GM23338 (cell line): ENCODE measurements at regions not wholly inside any gene's neighbourhood (a gene's known extent, or its start where the extent isn't known, plus 50 kb on each side); places are given as distances from the start of the nearest gene placed in this dataset.

Source experiments
- ATAC-seq: fragments of 200-7000 bp; cut with Tn5 transposase; 3 replicates; pipeline ENCODE4 v1.9.1; 2020
- DNase-seq: peaks from one replicate; pipeline ENCODE4 v3.0.0-alpha.2; 2015; ENCODE audit warnings: low spot score
- H2AFZ ChIP-seq: fragments of 200-600 bp; sonication (generic); 2 replicates; pipeline ENCODE4 v1.8.0; 2016; ENCODE audit warnings: antibody characterized with exemption, mild to moderate bottlenecking, moderate library complexity
- H3F3A ChIP-seq: fragments of 200-600 bp; sonication (generic); replicated peaks from 2 replicates; pipeline ENCODE4 v1.8.0; 2017; ENCODE audit warnings: antibody characterized with exemption, mixed run types, low read depth
- H3K27ac ChIP-seq: fragments of 200-600 bp; sonication (generic); 2 replicates; pipeline ENCODE4 v1.6.1; 2016; ENCODE audit warnings: low read depth
- H3K27me3 ChIP-seq: fragments of 200-600 bp; sonication (generic); 2 replicates; pipeline ENCODE4 v1.8.0; 2016; ENCODE audit warnings: mild to moderate bottlenecking, mixed run types, moderate library complexity; ENCODE audit not compliant: insufficient read depth
- H3K36me3 ChIP-seq: fragments of 200-600 bp; sonication (generic); 2 replicates; pipeline ENCODE4 v1.8.0; 2016; ENCODE audit warnings: mild to moderate bottlenecking; ENCODE audit not compliant: insufficient read depth
- H3K4me1 ChIP-seq: fragments of 200-600 bp; sonication (generic); 2 replicates; pipeline ENCODE4 v1.8.0; 2016; ENCODE audit warnings: mild to moderate bottlenecking, moderate library complexity; ENCODE audit not compliant: insufficient read depth
- H3K4me2 ChIP-seq: fragments of 200-600 bp; sonication (generic); 2 replicates; pipeline ENCODE4 v1.7.1; 2017; ENCODE audit warnings: mixed run types
- H3K4me3 ChIP-seq: fragments of 200-600 bp; sonication (generic); 2 replicates; pipeline ENCODE4 v1.6.1; 2016; ENCODE audit warnings: mixed run types
- H3K79me2 ChIP-seq: fragments of 200-600 bp; sonication (generic); replicated peaks from 2 replicates; pipeline ENCODE4 v1.8.0; 2017; ENCODE audit warnings: mild to moderate bottlenecking; ENCODE audit not compliant: insufficient read depth
- H3K9me2 ChIP-seq: fragments of 200-600 bp; sonication (generic); 2 replicates; pipeline ENCODE4 v1.8.0; 2017; ENCODE audit not compliant: insufficient read depth
- H4K20me1 ChIP-seq: fragments of 200-600 bp; sonication (generic); replicated peaks from 2 replicates; pipeline ENCODE4 v1.8.0; 2017; ENCODE audit warnings: mild to moderate bottlenecking; ENCODE audit not compliant: insufficient read depth
- H3K27ac Mint-ChIP-seq: 2 replicates; pipeline ENCODE4 v1.8.0; 2020; ENCODE audit warnings: inconsistent platforms, mild to moderate bottlenecking, moderate library complexity, mixed read lengths
- H3K27me3 Mint-ChIP-seq: 3 replicates; pipeline ENCODE4 v1.8.0; 2022; ENCODE audit warnings: low read depth, mild to moderate bottlenecking, moderate library complexity, mixed read lengths, inconsistent platforms; ENCODE audit not compliant: insufficient read depth, poor library complexity
- H3K36me3 Mint-ChIP-seq: 3 replicates; pipeline ENCODE4 v1.8.0; 2021; ENCODE audit warnings: low read depth, mild to moderate bottlenecking, inconsistent platforms, moderate library complexity, mixed read lengths
- H3K4me1 Mint-ChIP-seq: 3 replicates; pipeline ENCODE4 v1.8.0; 2020; ENCODE audit warnings: mild to moderate bottlenecking, inconsistent platforms, mixed read lengths
- H3K4me3 Mint-ChIP-seq: 3 replicates; pipeline ENCODE4 v1.8.0; 2021; ENCODE audit warnings: moderate library complexity, mild to moderate bottlenecking, inconsistent platforms, mixed read lengths
- H3K9me3 Mint-ChIP-seq: 3 replicates; pipeline ENCODE4 v1.8.0; 2020; ENCODE audit warnings: moderate library complexity, mild to moderate bottlenecking, inconsistent platforms, mixed read lengths
- CTCF ChIP-seq, 2 experiments: fragments of 200-600 bp in 1 of 2; sonication (generic) in 1 of 2; conservative IDR thresholded peaks; 2 replicates each; pipeline versions ENCODE4 v1.5.1 to v1.6.1; 2016 to 2017; ENCODE audit warnings: antibody characterized with exemption in 2 of 2, low read depth in 2 of 2, mild to moderate bottlenecking in 2 of 2, moderate library complexity in 1 of 2
- EZH2 ChIP-seq: fragments of 200-600 bp; sonication (generic); IDR thresholded peaks from one replicate; pipeline ENCODE4 v1.8.0; 2017; ENCODE audit warnings: antibody characterized with exemption, mild to moderate bottlenecking, low read depth; ENCODE audit not compliant: unreplicated experiment
- EZH2phosphoT487 ChIP-seq: fragments of 200-600 bp; sonication (generic); IDR thresholded peaks from one replicate; pipeline ENCODE4 v1.8.1; 2018; ENCODE audit warnings: antibody characterized with exemption; ENCODE audit not compliant: unreplicated experiment
- POLR2AphosphoS5 ChIP-seq: IDR thresholded peaks from 2 replicates; pipeline ENCODE4 v1.6.1; 2016; ENCODE audit warnings: antibody characterized with exemption, low read depth
- ZNF331 ChIP-seq: fragments of 250-450 bp; sonication (Bioruptor Pico); IDR thresholded peaks from 2 replicates; pipeline ENCODE4 v1.5.0; 2020; ENCODE audit warnings: low read depth, mild to moderate bottlenecking, moderate library complexity
- ZNF462 ChIP-seq: fragments of 250-450 bp; sonication (Bioruptor Pico); IDR thresholded peaks from 2 replicates; pipeline ENCODE4 v1.5.0; 2020; ENCODE audit warnings: mild to moderate bottlenecking, moderate library complexity

- no peak for ATAC-seq
Observed at GRCh38 chr12:84786622-84787021, 126.0 kb downstream of the SLC6A15 start.

GRCh38 chr12:84785951-84786350 lies 126.6 kb downstream of the SLC6A15 start:
- Mint-ChIP-seq H3K4me3 (no peak overlapping the region), H3K9me3 (no peaks in the 10 kb centered on the region), H3K27me3 (no peaks in the 10 kb centered on the region), H3K27ac (no peak overlapping the region), H3K36me3 (no peaks in the 10 kb centered on the region), H3K4me1 (no peaks in the 10 kb centered on the region)
- Histone ChIP-seq H3K27me3 (no peaks in the 10 kb centered on the region), H3K36me3 (no peaks in the 10 kb centered on the region), H2AFZ (no peak overlapping the region), H3K9me2 (no peaks in the 10 kb centered on the region), H3K79me2 (no peaks in the 10 kb centered on the region), H3K4me3 (no peak overlapping the region), H3K27ac (no peak overlapping the region), H3K4me1 (no peaks in the 10 kb centered on the region), H3K4me2 (no peak overlapping the region), H4K20me1 (no peaks in the 10 kb centered on the region), H3F3A (no peaks in the 10 kb centered on the region)
- no peak for DNase-seq
- no peak for TF ChIP-seq ZNF462
- no peak for TF ChIP-seq EZH2
- no peak for TF ChIP-seq CTCF (conservative IDR thresholded peaks at IDR 0.05; ENCODE audit: low read depth in 2 of 2)
- ATAC-seq, result no peak

More at GRCh38 chr12:84786622-84787021, 126.0 kb downstream of the SLC6A15 start:
- Histone ChIP-seq H3K4me2 (no peak overlapping the region), H3K4me3 (no peak overlapping the region), H3K9me2 (no peaks in the 10 kb centered on the region), H3K36me3 (no peaks in the 10 kb centered on the region), H3K27me3 (no peaks in the 10 kb centered on the region), H4K20me1 (no peaks in the 10 kb centered on the region), H3K4me1 (no peaks in the 10 kb centered on the region), H2AFZ (no peak overlapping the region), H3K79me2 (no peaks in the 10 kb centered on the region), H3F3A (no peaks in the 10 kb centered on the region), H3K27ac (no peak overlapping the region)
- DNase-seq, result no peak
- TF ChIP-seq EZH2phosphoT487 (no peak), POLR2AphosphoS5 (no peak), ZNF331 (CRISPR knock-in tag) (no peak)
- Mint-ChIP-seq H3K4me3 (no peak overlapping the region), H3K27me3 (no peaks in the 10 kb centered on the region), H3K9me3 (no peaks in the 10 kb centered on the region), H3K36me3 (no peaks in the 10 kb centered on the region), H3K4me1 (no peaks in the 10 kb centered on the region), H3K27ac (no peak overlapping the region)
